Astrocyte of the spinal cord (primary cell): ENCODE measurements at regions not wholly inside any gene's neighbourhood (a gene's known extent, or its start where the extent isn't known, plus 50 kb on each side); places are given as distances from the start of the nearest gene placed in this dataset.
"Not testable (repeated sequence)": the region's sequence is repeated elsewhere in the genome, so short reads cannot be mapped to it uniquely, and the experiment has no call there.

Experiments used
- DNase-seq: peaks from one replicate; pipeline ENCODE4 v3.0.0; 2011; ENCODE audit warnings: low read depth, low spot score
- H3K4me3 ChIP-seq: 2 replicates; pipeline ENCODE4 v1.5.1; 2011; ENCODE audit warnings: low read depth, mild to moderate bottlenecking, low read length, moderate library complexity
- CTCF ChIP-seq: IDR thresholded peaks from 2 replicates; pipeline ENCODE4 v1.5.1; 2012; ENCODE audit warnings: low read depth, mild to moderate bottlenecking, low read length, inconsistent platforms
- in situ Hi-C: cut with HindIII; loops from 2 replicates; pipeline ENCODE4 v1.10.0; 2017; ENCODE audit warnings: low sequenced_read_pairs

GRCh38 chr6:169915769-169916550 lies 164.5 kb downstream of the ERMARD start:
- DNase-seq, result no peak
- TF ChIP-seq CTCF, result no peak
- in situ Hi-C loops, result no loop called here
- H3K4me3 ChIP-seq, result no peak overlapping the region

- H3K4me3 ChIP-seq, in situ Hi-C loops, DNase-seq: not testable (repeated sequence)
Measured at GRCh38 chr6:169913745-169914144, 162.3 kb downstream of the ERMARD start.

- no peak for TF ChIP-seq CTCF
- DNase-seq, result no peak
- in situ Hi-C loops, result no loop called here
- no peak overlapping the region for H3K4me3 ChIP-seq
Measured at GRCh38 chr6:169913096-169913638, 161.7 kb downstream of the ERMARD start.

DNA sequence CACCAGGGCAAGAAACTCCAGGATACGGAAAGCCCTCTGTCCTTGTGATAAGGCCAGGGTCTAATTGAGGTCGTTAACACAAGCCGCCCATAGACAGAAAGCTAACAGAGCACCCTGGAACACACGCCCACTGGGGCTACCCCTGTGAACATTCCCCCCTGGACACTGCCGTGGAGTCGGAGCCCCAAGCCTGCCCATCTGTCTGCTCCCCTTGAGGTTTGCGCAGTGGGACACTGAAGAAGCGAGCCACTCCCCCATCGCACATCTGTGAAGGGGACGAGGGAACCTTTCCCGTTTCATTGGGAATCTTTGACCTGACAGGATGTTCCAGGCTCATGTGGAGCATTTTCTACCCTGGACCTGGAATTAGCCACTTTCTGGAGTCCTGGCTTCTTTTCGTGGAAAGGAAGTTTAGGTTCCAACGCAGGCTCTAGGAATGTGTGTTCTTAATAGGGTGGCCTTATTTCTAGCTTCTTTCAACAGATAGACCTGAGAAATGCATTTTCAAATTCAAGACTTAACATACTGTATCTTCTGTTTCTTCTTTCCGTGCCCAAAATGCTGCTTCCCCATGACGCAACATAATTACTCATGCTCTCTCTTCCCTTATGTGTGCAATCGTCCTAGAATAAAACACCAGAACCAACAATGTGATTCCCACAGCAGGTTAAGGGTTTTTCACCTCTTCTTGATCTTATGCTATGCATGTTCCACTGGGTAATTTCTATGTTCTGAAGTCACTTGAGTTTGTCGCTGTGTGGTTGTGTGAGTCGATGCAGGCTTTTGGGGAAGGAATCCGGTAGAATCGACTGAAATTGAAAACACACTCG lies 161.1 kb downstream of the ERMARD start:
- TF ChIP-seq CTCF, result no peak
- DNase-seq, result no peak
- in situ Hi-C loops, result no loop called here
- H3K4me3 ChIP-seq, result no peak overlapping the region

- no peak for TF ChIP-seq CTCF
Measured at GRCh38 chr6:169911264-169912263, 160.1 kb downstream of the ERMARD start.

DNA sequence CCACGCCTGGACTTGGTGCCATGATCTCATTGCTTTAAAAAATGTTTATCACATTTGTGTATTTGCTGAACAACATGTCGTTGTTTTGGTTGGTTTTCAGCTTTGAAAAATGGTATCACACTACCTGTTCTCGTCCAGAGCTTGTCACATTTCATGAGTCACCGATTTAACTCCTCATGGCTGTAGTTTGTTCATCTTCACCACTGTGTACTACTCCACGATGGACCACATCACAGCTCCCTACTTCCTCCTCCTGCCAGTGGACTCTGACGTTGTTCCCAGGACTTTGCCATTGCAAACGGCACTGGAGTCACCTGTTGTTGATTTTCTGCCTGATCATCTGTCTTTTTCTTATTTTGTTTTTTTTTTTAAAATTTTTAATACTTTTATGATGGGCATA lies 157.7 kb downstream of the ERMARD start:
- no peak for TF ChIP-seq CTCF
- in situ Hi-C loops, result no loop called here
- DNase-seq, result no peak
- H3K4me3 ChIP-seq, result no peak overlapping the region

More at GRCh38 chr6:169911264-169912263, 160.1 kb downstream of the ERMARD start:
- no peak overlapping the region for H3K4me3 ChIP-seq
- DNase-seq, result no peak
- in situ Hi-C loops, result no loop called here
